B cell (primary cell): ENCODE measurements at regions not wholly inside any gene's neighbourhood (a gene's known extent, or its start where the extent isn't known, plus 50 kb on each side); places are given as distances from the start of the nearest gene placed in this dataset.

Experiments used
- CTCF ChIP-seq: fragments of 200-600 bp; IDR thresholded peaks from one replicate; pipeline ENCODE4 v1.8.0; 2022; ENCODE audit warnings: antibody characterized with exemption, mild to moderate bottlenecking
- EZH2 ChIP-seq: IDR thresholded peaks from 2 replicates; pipeline ENCODE4 v1.6.1; 2012; ENCODE audit warnings: borderline replicate concordance, low read depth, mild to moderate bottlenecking, moderate library complexity, low read length; ENCODE audit not compliant: insufficient read depth, poor library complexity, severe bottlenecking

GRCh38 chr11:87719326-87720073 is 455.7 kb downstream of the RAB38 start:
- TF ChIP-seq CTCF (no peak), EZH2 (no peak)
